GM18519 (cell line): ENCODE measurements at regions not wholly inside any gene's neighbourhood (a gene's known extent, or its start where the extent isn't known, plus 50 kb on each side); places are given as distances from the start of the nearest gene placed in this dataset.
"Not testable (repeated sequence)": the region's sequence is repeated elsewhere in the genome, so short reads cannot be mapped to it uniquely, and the experiment has no call there.

Source experiments
- ATAC-seq: cut with Tn5 transposase; IDR thresholded peaks from one replicate; pipeline ENCODE4 v1.9.1; 2021; ENCODE audit warnings: mild to moderate bottlenecking, moderate library complexity; ENCODE audit not compliant: unreplicated experiment, low FRiP score

DNA sequence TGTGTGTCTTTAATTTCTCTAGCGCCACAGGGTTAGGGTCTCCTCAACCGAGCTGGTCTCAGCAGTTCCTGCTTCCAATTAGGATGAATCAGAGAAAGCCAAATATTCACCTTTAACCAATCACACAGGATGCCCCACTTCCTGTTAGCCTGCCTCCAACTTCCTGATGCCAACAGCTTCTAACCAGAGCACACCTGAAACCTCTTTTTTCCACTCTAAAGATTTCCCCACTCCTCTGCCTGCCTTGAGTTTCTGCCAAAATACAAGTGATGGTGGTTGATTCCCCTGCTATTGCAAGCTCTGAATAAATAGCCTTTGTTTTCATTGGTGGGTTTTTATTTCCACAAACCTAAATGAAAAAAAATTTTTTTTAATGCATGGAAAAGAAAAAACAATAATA, 144.7 kb upstream of the UST start:
- no peak for ATAC-seq

DNA sequence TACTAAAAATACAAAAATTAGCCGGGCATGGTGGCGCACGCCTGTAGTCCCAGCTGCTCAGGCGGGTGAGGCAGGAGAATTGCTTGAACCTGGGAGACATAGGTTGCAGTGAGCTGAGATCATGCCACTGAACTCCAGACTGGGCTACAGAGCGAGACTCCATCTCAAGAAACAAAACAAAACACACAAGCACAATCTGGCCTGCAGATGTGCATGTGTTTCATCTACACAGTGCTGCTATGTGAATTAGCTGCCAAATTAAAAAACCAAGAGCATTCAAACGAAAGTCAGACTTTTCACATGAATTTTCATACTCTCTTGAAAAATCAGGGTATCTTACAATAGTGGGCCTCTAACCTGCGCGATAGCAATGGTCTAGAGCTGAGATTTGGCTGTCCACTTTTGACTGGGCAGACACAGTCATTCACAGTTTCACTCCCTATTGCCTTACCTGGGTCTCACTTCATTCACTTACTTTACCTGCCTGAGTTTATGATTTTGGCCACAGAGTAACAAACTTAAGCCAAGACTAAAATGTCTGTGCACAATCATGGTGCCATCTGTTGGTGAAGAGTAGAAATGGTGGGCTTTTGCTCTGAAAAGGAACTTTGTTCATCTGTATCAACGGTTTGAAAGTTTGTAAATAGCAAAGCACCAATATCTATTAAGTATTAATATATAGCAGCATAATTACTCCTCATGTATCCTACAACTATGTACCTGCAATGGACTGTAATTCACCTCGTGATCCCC, 138.5 kb upstream of the UST start:
- ATAC-seq, result no peak

DNA sequence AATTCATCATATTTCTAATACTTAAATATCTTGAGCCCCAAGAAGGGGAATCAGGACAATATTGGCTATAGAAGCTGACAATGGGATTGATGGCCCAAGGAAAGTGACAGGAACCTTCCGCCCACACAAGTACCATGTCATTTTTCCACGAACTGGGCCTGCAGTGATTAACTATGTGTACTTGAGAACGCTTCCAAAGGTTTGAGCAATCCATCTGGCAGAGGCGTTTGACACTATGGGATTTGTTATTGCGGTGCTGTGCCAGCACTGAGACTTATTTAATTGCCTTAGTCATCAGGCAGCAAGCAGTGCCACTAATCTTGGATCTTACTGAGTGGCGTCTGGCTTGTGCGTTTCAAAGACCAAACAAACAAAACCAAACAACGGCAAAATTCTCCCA, 135.6 kb upstream of the UST start:
- no peak for ATAC-seq

DNA sequence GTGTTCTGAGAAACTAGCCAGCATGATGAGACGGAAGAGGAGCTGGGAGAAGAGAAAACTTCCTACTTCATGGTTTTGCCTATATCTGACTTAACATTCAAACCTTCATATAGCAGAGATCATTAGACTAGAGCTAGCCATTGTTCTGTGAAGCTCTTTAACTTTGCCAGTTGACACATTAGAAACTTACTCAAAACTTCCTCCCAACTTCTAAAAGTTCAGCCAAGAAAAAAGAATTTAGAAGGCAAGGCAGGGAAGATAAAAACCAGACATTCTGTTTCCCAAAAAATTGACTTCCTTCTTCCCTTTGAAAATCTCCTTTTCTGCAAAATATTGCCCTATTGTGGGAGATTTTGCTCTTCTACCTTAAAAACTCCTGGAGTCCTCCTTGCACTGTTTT, 134.8 kb upstream of the UST start:
- no peak for ATAC-seq

DNA sequence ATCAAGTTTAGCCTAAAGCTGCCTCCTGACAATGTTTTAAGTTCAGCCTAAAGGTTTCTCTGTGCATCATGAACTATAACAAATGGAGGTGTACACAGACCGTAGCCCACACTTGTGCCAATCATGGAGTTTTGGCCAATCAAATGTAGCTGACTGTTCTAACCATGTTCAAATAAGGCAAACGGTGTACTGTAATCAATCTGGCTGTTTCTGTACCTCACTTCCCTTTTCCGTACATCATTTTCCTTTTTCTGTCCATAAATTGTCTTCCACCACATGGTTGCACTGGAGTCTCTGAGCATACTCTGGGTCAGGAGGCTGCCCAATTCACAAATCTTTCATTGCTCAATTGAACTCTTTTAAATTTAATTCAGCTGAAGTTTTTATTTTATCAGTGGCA, 132.2 kb upstream of the UST start:
- no peak for ATAC-seq

DNA sequence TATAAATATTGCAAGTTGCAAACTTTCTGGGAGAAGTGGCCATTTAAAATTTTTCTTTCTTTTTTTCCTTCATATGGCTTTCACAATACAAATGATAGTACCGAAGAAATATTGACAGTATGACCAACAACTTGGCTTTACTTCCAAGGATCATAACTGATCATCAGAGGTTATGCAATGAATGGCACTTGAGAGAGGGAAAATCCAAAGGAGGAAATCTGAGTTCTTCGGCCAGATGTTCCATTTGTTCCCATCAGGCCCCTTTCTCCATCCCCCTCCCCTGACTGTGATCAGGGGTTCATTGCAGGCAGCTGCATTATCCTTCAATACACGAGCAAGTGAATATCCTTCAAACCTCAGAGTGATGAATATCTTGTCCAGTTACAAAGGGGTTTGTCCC, 130.0 kb upstream of the UST start:
- ATAC-seq, result no peak

DNA sequence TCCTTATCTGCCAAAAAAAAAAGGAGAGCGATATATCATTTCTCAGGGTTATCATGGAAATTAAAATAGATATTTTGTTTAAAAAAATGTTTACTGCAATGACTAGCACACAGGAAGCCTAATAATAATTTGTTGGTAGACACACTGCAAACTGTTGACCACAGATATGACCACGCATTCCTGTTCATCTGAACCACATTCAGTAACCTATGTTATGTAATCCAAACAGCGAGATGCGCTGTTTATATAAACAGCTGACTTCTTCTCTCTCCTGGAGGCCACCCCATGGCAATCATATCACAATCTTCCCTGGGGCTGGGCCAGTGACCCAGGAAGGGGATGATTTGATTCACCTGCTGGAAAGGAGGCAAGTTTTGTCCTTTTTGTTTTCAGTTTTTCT, 129.3 kb upstream of the UST start:
- no peak for ATAC-seq

DNA sequence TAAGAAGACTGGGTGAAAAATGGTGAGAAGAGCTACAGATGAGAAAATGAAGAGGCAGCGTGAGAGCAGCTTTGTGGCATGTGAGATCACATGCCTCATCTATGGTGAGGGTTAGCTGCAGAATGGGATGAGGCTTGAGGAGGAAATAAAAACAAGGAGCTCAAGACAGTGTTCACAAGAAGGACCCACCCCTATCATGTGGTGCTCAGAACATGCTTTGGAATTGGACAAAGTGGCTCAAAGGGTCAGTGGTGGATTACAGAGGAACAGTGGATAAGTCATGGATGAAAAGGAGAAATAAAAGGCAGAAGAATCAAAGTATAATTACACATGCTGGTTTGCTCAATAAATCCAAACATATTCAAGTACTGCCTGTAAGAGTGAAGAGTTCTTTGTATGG, 126.9 kb upstream of the UST start:
- no peak for ATAC-seq

DNA sequence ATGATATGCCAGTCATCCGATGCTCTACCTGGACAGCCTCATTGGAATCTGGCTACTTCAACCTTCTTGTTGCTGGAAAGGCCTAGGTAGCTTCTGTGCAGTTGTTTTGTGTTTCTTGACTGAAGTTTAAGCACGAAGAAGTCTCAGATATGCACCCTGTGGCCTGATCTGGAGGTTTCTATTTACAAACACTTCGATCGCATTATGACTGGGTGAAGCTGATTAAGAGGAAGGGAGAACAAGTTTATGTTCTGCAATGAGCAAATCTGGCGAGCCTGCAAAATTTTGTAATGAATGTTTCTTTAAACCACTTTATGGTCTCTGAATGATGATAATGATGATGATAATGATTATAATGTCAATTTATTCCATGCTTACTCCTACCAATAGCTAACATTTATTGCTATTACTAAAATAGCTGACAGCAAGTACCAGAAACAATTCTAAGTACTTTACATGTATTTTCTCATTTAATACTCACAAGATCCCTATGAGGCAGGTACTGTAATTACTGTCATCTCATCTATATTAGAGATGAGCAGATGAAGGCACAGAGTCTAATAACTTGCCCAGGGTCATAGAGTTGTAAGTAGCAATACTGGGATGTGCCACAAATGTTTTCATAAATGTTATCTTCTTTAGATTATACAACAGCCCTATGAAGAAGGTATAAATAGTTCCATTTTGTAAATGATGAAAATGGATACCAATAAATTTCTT, 126.1 kb upstream of the UST start:
- ATAC-seq, result peak; percentile 90

DNA sequence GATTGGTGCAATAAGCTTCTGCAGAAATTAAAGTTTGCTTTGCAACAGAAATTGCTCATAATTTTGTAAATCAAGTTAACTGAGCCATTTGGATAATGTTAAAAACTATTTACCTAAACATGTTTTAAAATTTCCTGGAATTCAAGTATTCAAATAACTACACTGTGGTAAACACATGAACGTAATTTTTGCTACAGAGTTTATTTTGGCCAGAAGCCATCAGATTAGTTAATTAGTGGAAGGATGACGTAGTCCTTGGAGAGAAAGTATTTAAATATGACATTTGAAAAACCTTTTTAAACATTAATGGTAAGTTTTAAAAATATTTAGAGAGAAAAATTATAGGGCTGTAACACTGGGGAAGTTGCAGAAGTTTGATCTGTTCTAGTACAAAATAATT, 121.2 kb upstream of the UST start:
- no peak for ATAC-seq

DNA sequence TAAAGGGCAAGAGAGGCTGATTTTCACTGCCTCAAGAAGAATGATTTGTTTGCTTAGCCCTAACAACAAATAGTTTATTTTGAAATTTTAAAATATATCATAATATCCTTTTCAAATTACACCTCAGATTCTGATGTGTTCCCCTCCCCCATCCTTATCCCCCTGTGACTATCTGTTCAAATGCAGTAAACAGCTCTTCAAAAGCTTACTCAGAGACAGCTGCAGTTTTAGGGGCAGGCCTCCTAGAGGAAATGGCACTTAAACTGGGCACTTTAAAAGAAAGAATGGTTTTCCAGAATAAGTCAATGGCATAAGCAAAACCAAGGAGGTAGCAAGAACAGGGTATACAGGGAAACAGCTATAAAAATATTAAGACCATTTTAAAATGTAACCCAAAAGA, 118.6 kb upstream of the UST start:
- ATAC-seq, result no peak

DNA sequence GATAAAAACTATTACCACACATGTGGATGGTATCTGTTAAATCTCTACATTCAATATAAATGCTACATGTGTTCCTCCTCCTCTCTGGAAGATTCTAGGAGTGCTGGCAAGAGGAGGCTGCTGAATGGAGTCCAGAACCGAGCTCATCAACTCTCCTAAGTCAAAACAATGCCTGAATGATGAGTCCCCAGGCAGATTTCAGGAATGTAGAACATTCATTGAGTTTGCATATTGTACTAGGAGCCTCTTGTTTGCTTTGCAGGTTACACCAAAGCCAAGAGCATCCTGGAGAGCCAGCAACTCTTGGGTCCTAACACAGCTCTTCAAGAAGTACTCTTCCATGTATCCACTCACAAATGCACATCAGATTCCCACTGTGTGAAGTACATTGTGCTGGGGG, 117.6 kb upstream of the UST start:
- ATAC-seq, result peak; percentile 17

DNA sequence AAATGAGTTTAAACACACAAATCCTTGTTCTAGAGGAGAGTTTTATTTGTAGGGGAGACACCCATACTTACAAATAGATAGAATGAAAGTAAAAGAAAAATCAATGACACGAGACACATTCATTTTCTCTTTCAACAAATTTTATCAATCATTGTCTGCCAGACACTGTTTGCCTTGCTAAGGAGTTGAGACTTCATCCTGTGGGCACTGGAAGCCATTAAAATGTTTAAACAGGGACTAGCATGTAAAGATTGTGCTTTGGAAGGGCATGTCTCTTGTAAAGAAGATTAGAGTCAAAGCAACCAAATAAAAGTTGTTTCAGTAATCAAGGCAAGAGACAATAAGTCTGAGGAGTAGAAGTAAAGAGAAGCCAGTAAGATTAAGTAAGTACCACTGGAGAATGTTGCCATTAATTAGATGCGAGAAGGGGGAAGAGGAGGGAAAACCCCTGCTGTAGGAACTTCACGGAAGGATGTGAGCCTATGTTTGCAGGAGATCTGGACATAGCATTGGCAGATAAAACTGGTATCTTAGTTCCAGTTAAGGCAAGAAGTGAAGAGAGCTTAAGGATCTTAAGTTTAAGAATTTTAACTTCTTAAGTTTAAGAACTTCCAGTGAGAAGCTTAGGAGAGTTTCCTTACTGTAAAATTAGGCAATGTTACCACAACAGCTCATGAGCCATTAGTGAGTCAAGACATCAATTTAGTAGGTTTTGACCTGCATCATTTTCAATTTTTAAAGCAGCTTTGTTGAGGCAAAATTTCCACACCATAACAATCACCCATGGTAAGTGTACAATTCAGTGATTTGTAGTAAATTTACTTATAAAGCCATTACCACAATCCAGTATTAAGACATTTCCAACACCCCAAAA, 117.0 kb upstream of the UST start:
- peak; percentile 47 for ATAC-seq

DNA sequence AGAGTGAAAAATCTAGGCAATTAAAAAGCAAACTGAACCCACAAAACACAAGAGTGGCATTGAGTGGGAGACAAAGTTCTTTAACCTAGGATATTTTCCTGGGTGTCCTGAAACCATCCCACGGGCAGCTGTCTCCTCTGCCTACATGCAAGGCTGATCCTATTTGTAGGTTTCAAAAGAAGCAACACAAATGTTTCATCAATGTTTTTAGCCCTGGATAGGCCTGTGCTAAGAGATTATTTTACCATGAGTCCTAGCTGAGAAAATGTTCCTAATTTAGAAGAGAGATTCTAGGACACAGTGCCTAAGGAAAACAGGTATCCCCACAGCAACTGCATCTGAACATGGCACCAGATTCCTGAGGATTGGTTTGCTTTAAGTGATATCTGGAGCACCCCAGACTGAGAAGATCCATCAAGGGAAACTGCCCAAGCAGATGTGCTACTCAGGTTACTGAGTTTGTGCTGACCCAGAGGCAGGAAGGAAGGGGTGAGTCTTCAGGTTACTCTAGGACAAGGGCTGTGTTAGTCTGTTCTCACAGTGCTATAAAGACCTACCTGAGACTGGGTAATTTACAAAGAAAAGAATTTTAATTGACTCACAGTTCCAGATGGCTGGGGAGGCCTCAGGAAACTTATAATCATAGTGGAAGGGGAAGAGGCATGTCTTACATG, 111.6 kb upstream of the UST start:
- no peak for ATAC-seq

DNA sequence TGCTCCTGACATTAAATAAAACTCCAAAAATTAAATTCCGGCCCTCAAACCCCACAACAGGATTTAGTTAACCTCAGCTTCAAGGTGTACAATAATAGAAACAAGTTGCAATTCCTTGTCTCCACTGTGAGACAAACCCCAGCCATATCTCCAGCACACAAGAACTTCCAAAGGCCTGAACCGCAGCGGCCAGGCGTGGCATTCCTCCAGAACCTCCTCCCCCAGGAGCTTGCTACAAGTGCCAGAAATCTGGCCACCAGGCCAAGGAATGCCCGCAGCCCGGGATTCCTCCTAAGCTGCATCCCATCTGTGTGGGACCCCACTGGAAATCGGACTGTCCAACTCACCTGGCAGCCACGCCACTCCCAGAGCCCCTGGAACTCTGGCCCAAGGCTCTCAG, 105.0 kb upstream of the UST start:
- not testable (repeated sequence) for ATAC-seq

DNA sequence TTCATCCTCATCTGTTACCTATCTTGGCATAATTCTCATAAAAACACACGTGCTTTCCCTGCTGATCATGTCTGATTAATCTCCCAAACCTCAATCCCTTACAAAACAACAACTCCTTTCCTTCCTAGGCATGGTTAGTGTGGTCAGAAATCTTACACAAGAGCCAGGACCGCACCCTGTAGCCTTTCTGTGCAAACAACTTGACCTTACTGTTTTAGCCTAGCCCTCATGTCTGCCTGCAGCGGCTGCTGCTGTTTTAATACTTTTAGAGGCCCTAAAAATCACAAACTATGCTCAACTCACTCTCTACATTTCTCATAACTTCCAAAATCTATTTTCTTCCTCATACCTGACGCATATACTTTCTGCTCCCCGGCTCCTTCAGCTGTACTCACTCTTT, 103.6 kb upstream of the UST start:
- ATAC-seq, result not testable (repeated sequence)

DNA sequence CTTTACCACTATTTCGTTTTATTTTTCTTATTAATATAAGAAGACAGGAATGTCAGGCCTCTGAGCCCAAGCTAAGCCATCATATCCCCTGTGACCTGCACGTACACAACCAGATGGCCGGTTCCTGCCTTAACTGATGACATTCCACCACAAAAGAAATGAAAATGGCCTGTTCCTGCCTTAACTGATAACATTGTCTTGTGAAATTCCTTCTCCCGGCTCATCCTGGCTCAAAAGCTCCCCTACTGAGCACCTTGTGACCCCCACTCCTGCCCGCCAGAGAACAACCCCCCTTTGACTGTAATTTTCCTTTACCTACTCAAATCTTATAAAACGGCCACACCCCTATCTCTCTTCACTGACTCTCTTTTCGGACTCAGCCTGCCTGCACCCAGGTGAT, 101.8 kb upstream of the UST start:
- not testable (repeated sequence) for ATAC-seq

DNA sequence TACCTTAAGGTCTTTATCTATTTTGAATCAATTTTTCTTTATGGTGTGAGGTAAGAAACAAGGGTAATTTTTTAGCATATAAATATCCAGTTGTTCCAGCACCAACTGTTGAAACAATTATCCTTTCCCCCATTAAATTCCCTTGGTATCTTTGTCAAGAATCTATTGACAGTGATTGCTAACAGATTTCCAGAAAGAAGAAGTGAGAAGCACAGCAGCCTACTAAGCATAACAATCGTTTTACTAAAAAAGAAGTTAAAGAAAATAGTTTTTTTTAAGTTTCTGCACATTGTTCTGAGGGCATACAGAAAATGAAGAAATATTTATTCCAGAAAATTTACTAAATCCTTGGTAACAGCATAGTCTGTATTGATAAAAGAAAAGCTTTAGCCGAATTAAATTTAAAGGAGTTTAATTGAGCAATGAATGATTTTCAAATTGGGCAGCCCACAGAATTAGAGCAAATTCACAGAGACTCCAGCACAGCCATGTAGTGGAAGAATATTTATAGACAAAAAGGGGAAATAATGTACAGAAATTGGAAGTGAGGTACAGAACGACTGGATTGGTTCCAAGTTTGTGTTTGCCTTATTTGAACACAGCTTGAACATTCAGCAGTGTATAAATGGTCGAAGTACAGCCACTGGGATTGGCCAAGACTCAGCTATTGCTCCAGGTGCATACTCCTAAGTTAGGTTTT, 97.9 kb upstream of the UST start:
- ATAC-seq, result no peak

DNA sequence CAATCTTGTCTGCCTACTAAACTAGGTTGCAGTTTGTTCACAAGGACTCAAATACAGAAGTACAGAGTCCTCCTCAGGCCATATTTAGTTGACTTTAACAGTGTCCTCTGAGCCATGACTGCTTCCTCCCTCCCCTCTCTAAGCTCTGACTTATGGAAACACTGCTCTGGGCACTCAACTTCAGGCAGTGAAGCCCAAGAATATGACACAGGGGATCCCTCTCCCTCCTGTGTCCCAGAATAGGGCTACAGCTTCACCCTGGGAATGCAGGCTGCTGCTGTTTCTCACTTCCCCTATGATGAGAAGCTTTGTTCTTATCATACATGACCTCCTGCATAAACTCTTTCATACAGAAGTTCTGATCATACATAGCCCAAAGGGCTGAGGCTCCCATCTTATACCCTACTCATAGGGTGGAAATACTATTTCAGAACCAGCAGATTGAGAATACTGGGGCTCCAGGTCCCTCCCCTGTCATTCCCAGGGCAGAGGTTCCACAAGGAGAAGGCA, 97.3 kb upstream of the UST start:
- ATAC-seq, result no peak

DNA sequence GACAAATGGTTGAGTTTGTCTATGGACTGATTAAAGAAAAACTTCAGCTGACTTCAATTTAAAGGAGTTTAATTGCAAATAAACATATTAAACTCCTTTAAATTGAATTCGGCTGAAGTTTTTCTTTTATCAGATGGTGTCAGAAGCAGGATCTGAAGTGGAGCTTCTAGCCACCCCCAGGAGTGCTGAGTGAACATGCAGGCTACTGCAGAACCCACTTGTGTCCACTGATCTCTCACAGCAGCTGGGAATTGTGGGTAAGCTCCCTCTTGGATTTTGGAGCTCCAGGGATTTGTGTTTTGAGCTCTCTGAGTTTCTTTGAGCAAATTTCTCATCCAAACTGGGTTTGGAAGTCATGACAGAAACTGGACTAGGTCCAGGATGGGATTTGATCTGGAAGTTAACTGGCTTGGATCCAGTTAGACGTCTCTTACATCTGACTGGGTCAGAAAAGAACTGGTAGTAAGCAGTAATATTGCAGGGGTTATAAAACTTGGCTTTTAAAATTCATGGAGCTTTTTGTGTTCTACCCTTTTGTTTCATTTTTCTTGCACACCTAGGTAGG, 95.8 kb upstream of the UST start:
- ATAC-seq, result no peak
